Keratinocyte (primary cell): ENCODE measurements at regions not wholly inside any gene's neighbourhood (a gene's known extent, or its start where the extent isn't known, plus 50 kb on each side); places are given as distances from the start of the nearest gene placed in this dataset.

Experiments used
- DNase-seq: peaks from one replicate; pipeline ENCODE4 v3.0.0-alpha.2; 2011; ENCODE audit warnings: low read depth, missing footprints, low spot score
- FAIRE-seq: peaks from 2 replicates; lab custom pipeline; 2011; peaks lifted over from hg19 to GRCh38; lab: Jason Lieb, UNC
- H2AFZ ChIP-seq: 2 replicates; pipeline ENCODE4 v1.6.0; 2012; ENCODE audit warnings: low read length, control low read depth, inconsistent platforms; ENCODE audit not compliant: control insufficient read depth
- H3K27ac ChIP-seq: 2 replicates; pipeline ENCODE4 v1.5.1; 2011; ENCODE audit warnings: low read length; ENCODE audit not compliant: control insufficient read depth, insufficient read depth
- H3K27me3 ChIP-seq: 3 replicates; pipeline ENCODE4 v1.6.0; 2011; ENCODE audit warnings: low read length; ENCODE audit not compliant: control insufficient read depth, insufficient read depth; ENCODE audit errors: extremely low read depth
- H3K36me3 ChIP-seq, 2 experiments: 2 replicates in 1 of 2; 3 replicates in 1 of 2; pipeline ENCODE4 v1.5.1; 2011; ENCODE audit warnings: low read length in 2 of 2, mild to moderate bottlenecking in 1 of 2; ENCODE audit not compliant: control insufficient read depth in 2 of 2, insufficient read depth in 2 of 2; ENCODE audit errors: extremely low read depth in 1 of 2
- H3K4me1 ChIP-seq: 3 replicates; pipeline ENCODE4 v1.5.1; 2011; ENCODE audit warnings: low read length; ENCODE audit not compliant: control insufficient read depth, insufficient read depth; ENCODE audit errors: extremely low read depth
- H3K4me2 ChIP-seq: 3 replicates; pipeline ENCODE4 v1.6.0; 2011; ENCODE audit warnings: low read depth, low read length; ENCODE audit not compliant: control insufficient read depth, insufficient read depth; ENCODE audit errors: extremely low read depth
- H3K4me3 ChIP-seq, 3 experiments: fragments of 200-600 bp in 1 of 3; sonication (generic) in 1 of 3; 2 replicates in 2 of 3; 3 replicates in 1 of 3; pipeline ENCODE4 v1.5.1; 2011 to 2016; ENCODE audit warnings: low read length in 3 of 3, mild to moderate bottlenecking in 3 of 3, control low read depth in 2 of 3, inconsistent platforms in 1 of 3, low read depth in 1 of 3, mixed read lengths in 1 of 3, mixed run types in 1 of 3, moderate library complexity in 1 of 3; ENCODE audit not compliant: control insufficient read depth in 2 of 3, insufficient read depth in 2 of 3; ENCODE audit errors: extremely low read depth in 1 of 3
- H3K79me2 ChIP-seq: 2 replicates; pipeline ENCODE4 v1.6.0; 2012; ENCODE audit warnings: low read length; ENCODE audit not compliant: control insufficient read depth, insufficient read depth
- H3K9ac ChIP-seq: 3 replicates; pipeline ENCODE4 v1.6.0; 2011; ENCODE audit warnings: low read length; ENCODE audit not compliant: control insufficient read depth, insufficient read depth; ENCODE audit errors: extremely low read depth
- H3K9me1 ChIP-seq: 3 replicates; pipeline ENCODE4 v1.6.0; 2011; ENCODE audit warnings: low read length; ENCODE audit not compliant: control insufficient read depth, insufficient read depth; ENCODE audit errors: extremely low read depth
- H3K9me3 ChIP-seq: 2 replicates; pipeline ENCODE4 v1.5.1; 2012; ENCODE audit warnings: low read depth, low read length; ENCODE audit not compliant: control insufficient read depth
- H4K20me1 ChIP-seq: 3 replicates; pipeline ENCODE4 v1.6.0; 2011; ENCODE audit warnings: low read length; ENCODE audit not compliant: control insufficient read depth, insufficient read depth; ENCODE audit errors: extremely low read depth
- EZH2 ChIP-seq: IDR thresholded peaks from one replicate; pipeline ENCODE4 v1.6.1; 2012; ENCODE audit warnings: inconsistent platforms, mild to moderate bottlenecking, low read length, moderate library complexity
- dilution Hi-C: fragments of 300-500 bp; cut with MboI; formaldehyde crosslinking; loops from one replicate; pipeline ENCODE4 v1.7.0; 2020; ENCODE audit warnings: low sequenced_read_pairs; ENCODE audit not compliant: extremely low pct_ligation_motif_present
- TF ChIP-seq, protein P1 (sequence below), 3 experiments: IDR thresholded peaks in 1 of 3; conservative IDR thresholded peaks in 1 of 3; optimal IDR thresholded peaks in 1 of 3; 2 replicates in 2 of 3; 3 replicates in 1 of 3; pipeline versions ENCODE3 to v1.5.1; 2011; ENCODE audit warnings: low read length in 3 of 3, mild to moderate bottlenecking in 3 of 3, moderate library complexity in 2 of 3, control low read depth in 1 of 3, inconsistent platforms in 1 of 3; ENCODE audit not compliant: insufficient read depth in 2 of 3; ENCODE audit errors: extremely low read depth in 1 of 3

DNA sequence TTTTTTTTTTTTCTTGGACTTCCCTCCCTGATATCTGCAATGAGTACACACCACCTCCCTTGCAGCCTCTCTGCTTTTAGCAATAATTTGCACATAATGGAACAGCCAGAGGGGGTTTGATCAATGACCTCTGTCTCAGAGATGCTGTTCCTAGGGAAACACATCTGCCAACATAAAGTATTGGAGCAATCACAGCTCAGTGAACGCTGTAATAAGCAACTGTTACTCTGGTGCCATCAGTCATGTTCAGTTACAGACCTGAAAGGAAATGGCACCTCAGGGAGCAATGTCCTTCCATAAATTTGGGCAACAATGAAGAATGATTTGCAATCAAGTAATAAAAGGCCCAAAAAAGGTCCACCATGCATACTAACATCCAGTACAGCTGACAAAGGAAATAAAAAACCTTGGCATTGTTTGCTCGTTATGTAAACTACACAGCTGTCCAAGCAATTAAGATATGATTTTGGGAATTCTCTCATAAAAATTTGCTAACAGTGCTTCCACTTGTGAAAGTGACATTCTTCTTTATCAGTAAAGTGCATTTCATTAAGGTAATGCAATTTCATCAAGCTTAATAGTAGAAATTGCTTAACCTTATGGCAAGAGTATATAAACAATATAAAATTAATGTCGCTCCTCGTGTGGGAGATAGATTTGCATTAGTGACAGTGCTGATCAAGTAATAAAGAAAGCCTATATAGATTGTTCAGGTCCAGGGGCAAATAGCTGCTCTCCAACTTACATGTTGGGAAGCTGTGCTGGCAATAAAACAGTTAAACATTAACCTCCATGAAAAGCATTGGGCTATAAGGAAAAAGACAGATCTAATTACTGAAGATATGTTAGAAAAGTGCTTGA, 167.8 kb downstream of the RASEF start:
- DNase-seq, result no peak
- Histone ChIP-seq H3K27ac (no peak overlapping the region), H4K20me1 (no peaks in the 10 kb centered on the region), H3K79me2 (no peaks in the 10 kb centered on the region), H3K4me3 (no peak overlapping the region), H3K9ac (no peak overlapping the region), H3K9me3 (no peaks in the 10 kb centered on the region), H2AFZ (no peak overlapping the region), H3K4me2 (no peak overlapping the region), H3K4me1 (no peaks in the 10 kb centered on the region), H3K36me3 (no peaks in the 10 kb centered on the region), H3K9me1 (no peaks in the 10 kb centered on the region), H3K27me3 (no peaks in the 10 kb centered on the region)
- dilution Hi-C loops, result no loop called here
- no peak for FAIRE-seq
- TF ChIP-seq, protein P1, sequence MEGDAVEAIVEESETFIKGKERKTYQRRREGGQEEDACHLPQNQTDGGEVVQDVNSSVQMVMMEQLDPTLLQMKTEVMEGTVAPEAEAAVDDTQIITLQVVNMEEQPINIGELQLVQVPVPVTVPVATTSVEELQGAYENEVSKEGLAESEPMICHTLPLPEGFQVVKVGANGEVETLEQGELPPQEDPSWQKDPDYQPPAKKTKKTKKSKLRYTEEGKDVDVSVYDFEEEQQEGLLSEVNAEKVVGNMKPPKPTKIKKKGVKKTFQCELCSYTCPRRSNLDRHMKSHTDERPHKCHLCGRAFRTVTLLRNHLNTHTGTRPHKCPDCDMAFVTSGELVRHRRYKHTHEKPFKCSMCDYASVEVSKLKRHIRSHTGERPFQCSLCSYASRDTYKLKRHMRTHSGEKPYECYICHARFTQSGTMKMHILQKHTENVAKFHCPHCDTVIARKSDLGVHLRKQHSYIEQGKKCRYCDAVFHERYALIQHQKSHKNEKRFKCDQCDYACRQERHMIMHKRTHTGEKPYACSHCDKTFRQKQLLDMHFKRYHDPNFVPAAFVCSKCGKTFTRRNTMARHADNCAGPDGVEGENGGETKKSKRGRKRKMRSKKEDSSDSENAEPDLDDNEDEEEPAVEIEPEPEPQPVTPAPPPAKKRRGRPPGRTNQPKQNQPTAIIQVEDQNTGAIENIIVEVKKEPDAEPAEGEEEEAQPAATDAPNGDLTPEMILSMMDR (optimal IDR thresholded peaks at IDR 0.05 in 1 of 3, IDR thresholded peaks at IDR 0.05 in 1 of 3, conservative IDR thresholded peaks at IDR 0.05 in 1 of 3; ENCODE audit: extremely low read depth in 1 of 3, insufficient read depth in 2 of 3, low read length in 3 of 3), result no peak
- TF ChIP-seq EZH2, result no peak

DNA sequence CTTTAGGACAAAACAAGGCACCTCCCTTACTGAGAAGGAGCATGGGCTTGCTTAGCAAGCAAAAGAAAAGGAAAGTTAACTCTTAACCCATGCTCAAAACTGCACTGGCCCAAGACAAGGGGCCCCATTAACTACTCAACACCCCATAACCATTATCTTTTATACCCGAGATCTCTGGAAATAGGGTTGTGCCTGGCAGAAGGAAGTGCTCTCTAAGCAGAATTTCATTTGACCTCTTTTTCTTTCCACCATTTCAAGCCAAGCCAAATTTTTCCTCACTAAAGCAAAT, 167.2 kb downstream of the RASEF start:
- TF ChIP-seq EZH2, result no peak
- TF ChIP-seq, protein P1 (optimal IDR thresholded peaks at IDR 0.05 in 1 of 3, IDR thresholded peaks at IDR 0.05 in 1 of 3, conservative IDR thresholded peaks at IDR 0.05 in 1 of 3; ENCODE audit: extremely low read depth in 1 of 3, insufficient read depth in 2 of 3, low read length in 3 of 3), result no peak
- DNase-seq, result no peak
- no peak overlapping the region for H2AFZ ChIP-seq
- dilution Hi-C loops, result no loop called here
- no peaks in the 10 kb centered on the region for H4K20me1 ChIP-seq
- H3K9me3 ChIP-seq, result no peaks in the 10 kb centered on the region
- no peak overlapping the region for H3K27ac ChIP-seq
- H3K4me2 ChIP-seq, result no peak overlapping the region
- no peaks in the 10 kb centered on the region for H3K4me1 ChIP-seq
- H3K9ac ChIP-seq, result no peak overlapping the region
- FAIRE-seq, result no peak
- H3K9me1 ChIP-seq, result no peaks in the 10 kb centered on the region
- H3K36me3 ChIP-seq, result no peaks in the 10 kb centered on the region
- no peak overlapping the region for H3K4me3 ChIP-seq
- no peaks in the 10 kb centered on the region for H3K79me2 ChIP-seq
- no peaks in the 10 kb centered on the region for H3K27me3 ChIP-seq
